ENCODE measurements at regions not wholly inside any gene's neighbourhood (a gene's known extent, or its start where the extent isn't known, plus 50 kb on each side); places are given as distances from the start of the nearest gene placed in this dataset.

DNA sequence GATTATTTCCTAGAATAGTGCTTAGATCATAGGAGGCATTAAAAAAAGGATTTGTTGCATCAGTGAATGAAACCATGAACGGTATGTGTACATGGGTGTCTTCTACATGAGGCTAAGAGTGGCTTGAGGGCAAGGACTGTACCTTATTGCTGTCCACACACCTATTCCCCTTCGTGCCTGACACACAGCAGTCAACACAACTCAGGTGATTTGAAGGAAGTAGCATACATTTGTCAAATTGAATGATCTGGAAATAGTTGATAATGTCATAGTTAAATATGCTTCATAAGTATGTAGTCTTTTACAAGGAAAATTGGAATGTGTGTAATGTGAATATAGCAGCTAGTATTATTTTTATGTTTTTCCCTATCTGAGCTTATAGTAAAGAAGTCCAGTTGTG, 189.0 kb upstream of the DAB1 start:
- ATAC-seq (replicated peaks in 6 of 8), result no peak
- Histone ChIP-seq H3K27ac (no peak overlapping the region), H3K4me1 (replicated peaks in 1 of 2) (no peaks in the 10 kb centered on the region), H3K4me3 (no peak overlapping the region)
- 17 to 92% (median 83%) methylated on average over 1 to 2 of the region's 2 CpGs; no CpG with 5 or more reads in 2 of the 10 experiments for WGBS, 10 experiments
- in situ Hi-C loops (cut with MboI; ENCODE audit: low pct_unique_long_range_greater_than_20kb in 2 of 9, low sequenced_read_pairs in 9 of 9, unreplicated experiment in 9 of 9), result no loop called here

DNA sequence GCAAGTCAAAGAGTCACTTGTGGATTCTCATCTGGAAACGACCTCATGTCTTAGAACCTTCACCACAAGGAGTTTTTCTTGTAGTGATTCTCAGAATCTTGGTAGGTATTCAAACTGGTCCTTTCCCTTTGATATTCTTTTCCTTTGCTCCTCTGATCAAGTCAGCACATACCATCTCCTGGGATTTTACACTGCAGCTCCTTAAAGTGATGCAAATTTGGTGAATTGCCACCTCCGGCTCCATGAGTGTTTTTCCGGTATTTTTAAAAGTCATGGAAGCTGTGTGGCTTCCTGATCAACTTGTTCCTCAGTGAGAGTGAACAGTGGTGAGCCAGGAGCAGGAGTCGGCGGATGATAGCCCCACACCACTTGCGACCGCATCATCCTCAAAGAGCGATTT, 182.1 kb upstream of the DAB1 start:
- H3K27ac ChIP-seq, result no peak overlapping the region
- H3K4me3 ChIP-seq, result no peak overlapping the region
- no peak for ATAC-seq (replicated peaks in 6 of 8)
- H3K4me1 ChIP-seq (replicated peaks in 1 of 2), result peaks cover 0 to 10% of the 10 kb centered on the region in 2 donors
- in situ Hi-C loops (cut with MboI; ENCODE audit: low pct_unique_long_range_greater_than_20kb in 2 of 9, low sequenced_read_pairs in 9 of 9, unreplicated experiment in 9 of 9), result no loop called here
- WGBS, 10 experiments, result 20 to 100% (median 57%) methylated on average over 1 to 8 of the region's 8 CpGs; no CpG with 5 or more reads in 1 of the 10 experiments

- Histone ChIP-seq H3K4me3 (no peak overlapping the region), H3K4me1 (replicated peaks in 1 of 2) (peaks cover 17 to 32% of the 10 kb centered on the region in 2 donors), H3K27ac (no peak overlapping the region)
- in situ Hi-C loops (cut with MboI; ENCODE audit: low pct_unique_long_range_greater_than_20kb in 2 of 9, low sequenced_read_pairs in 9 of 9, unreplicated experiment in 9 of 9), result no loop called here
- ATAC-seq (replicated peaks in 6 of 8), result peak in 6 of 8 experiments; percentile 13 to 78 (median 42)
- WGBS, 10 experiments, result 0 to 89% (median 57%) methylated on average over 1 to 5 of the region's 6 CpGs; no CpG with 5 or more reads in 3 of the 10 experiments
Observed at GRCh38 chr1:57603696-57604095, 179.8 kb upstream of the DAB1 start.

GRCh38 chr1:57600424-57600823, 176.6 kb upstream of the DAB1 start:
- 0 to 100% (median 23%) methylated on average over 1 to 3 of the region's 3 CpGs; no CpG with 5 or more reads in 1 of the 10 experiments for WGBS, 10 experiments
- peak in 3 of 8 experiments; percentile 45 to 65 (median 63) for ATAC-seq (replicated peaks in 6 of 8)
- Histone ChIP-seq H3K4me1 (replicated peaks in 1 of 2) (peaks cover 25 to 44% of the 10 kb centered on the region in 2 donors), H3K27ac (no peak overlapping the region), H3K4me3 (no peak overlapping the region)
- in situ Hi-C loops (cut with MboI; ENCODE audit: low pct_unique_long_range_greater_than_20kb in 2 of 9, low sequenced_read_pairs in 9 of 9, unreplicated experiment in 9 of 9), result no loop called here

DNA sequence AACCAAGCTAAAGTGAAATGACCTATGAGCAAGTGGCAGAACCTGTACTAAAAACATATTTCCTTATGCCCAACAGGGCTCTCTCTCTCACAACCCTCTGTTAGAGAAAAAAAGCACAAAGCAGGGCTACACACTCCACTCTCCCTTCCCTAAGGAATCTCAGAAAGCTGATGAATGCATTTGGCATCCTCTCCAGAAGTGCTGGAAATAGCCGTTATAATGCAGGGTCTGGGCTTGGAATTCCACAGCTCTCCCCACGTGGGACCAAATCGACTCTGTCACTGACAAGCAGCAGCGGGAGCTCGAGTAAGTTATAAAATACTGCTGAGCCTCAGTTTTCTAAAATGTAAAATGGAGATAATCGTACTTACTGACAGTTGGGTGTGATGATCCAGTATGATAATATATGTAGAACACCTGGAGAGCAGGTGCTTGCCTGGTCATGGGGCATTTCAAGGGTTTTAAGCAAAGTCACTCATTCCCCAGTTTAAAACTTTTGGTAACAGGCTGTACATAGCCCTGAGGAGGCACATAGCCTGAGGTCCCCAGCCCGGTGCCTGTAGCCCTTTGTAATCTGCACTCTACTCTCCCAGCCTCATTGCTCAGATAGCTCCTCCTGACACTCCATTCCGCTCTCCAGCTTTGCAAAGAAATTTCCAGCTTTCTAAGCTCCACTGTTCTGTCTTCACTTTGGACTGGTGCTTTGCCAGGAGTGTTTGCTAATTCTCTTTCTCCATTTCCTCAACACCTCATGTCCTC, 175.6 kb upstream of the DAB1 start:
- in situ Hi-C loops (cut with MboI; ENCODE audit: low pct_unique_long_range_greater_than_20kb in 2 of 9, low sequenced_read_pairs in 9 of 9, unreplicated experiment in 9 of 9), result no loop called here
- ATAC-seq (replicated peaks in 6 of 8), result peak; percentile 26 to 88 (median 82)
- Histone ChIP-seq H3K4me1 (replicated peaks in 1 of 2) (peaks cover 25 to 44% of the 10 kb centered on the region in 2 donors), H3K27ac (peak overlapping the region in 1 of 2 donors; percentile 29), H3K4me3 (no peak overlapping the region)
- 0 to 43% (median 25%) methylated on average over 1 to 8 of the region's 8 CpGs for WGBS, 10 experiments

DNA sequence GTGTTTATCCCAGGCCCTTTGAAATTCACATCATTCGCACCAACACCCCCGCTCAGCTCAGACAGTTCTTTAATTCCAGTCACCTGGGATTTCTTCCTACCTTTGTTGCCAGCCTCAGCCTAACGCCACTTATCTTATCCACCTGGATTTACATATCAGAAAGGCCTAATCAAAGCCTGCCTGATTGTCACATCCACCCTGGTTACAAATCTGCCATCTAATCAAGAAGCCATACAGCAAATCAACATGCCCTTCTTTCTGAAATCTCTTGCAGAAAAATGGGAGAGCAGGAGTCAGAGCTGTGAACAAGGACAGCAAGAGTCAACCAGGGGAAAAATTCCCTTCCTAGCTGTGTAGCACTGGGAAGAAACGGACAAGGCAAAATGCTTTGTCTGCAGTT, 173.2 kb upstream of the DAB1 start:
- in situ Hi-C loops (cut with MboI; ENCODE audit: low pct_unique_long_range_greater_than_20kb in 2 of 9, low sequenced_read_pairs in 9 of 9, unreplicated experiment in 9 of 9), result no loop called here
- Histone ChIP-seq H3K4me1 (replicated peaks in 1 of 2) (peaks cover 25 to 36% of the 10 kb centered on the region in 2 donors), H3K4me3 (no peak overlapping the region), H3K27ac (no peak overlapping the region)
- 40 to 84% (median 69%) methylated on average over 1 to 4 of the region's 4 CpGs; no CpG with 5 or more reads in 2 of the 10 experiments for WGBS, 10 experiments
- no peak for ATAC-seq (replicated peaks in 6 of 8)

- peak in 3 of 8 experiments; percentile 65 to 91 (median 77) for ATAC-seq (replicated peaks in 6 of 8)
- in situ Hi-C loops (cut with MboI; ENCODE audit: low pct_unique_long_range_greater_than_20kb in 2 of 9, low sequenced_read_pairs in 9 of 9, unreplicated experiment in 9 of 9), result no loop called here
- 8 to 91% (median 87%) methylated on average over 2 to 4 of the region's 4 CpGs; no CpG with 5 or more reads in 3 of the 10 experiments for WGBS, 10 experiments
- H3K4me3 ChIP-seq, result no peak overlapping the region
- no peak overlapping the region for H3K27ac ChIP-seq
- peaks cover 11 to 15% of the 10 kb centered on the region in 2 donors for H3K4me1 ChIP-seq (replicated peaks in 1 of 2)
Observed at GRCh38 chr1:57594002-57594401, 170.1 kb upstream of the DAB1 start.

DNA sequence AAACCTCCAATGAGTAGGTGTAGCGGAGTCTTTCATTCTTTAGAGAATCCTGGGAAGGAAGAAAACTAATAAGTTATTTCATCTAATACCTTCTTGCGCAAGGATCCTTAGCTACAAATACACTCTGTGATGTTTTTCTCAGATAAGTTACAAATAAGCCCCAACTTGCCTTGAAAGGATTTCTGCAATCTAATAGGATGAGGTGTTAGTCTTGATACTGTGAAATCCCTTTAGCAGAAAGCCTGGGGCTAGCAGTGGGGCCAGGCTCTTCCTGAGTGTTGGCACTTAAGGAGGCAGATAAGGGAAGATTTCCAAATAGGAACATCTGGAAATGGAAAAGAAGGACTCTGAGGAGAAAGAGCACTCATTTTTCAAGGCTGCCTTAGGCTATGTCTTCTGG, 168.0 kb upstream of the DAB1 start:
- Histone ChIP-seq H3K4me3 (no peak overlapping the region), H3K27ac (no peak overlapping the region), H3K4me1 (replicated peaks in 1 of 2) (peaks cover under 1 to 3% of the 10 kb centered on the region in 2 donors)
- WGBS, 10 experiments, result 93 to 100% (median 100%) methylated on average over 1 to 2 of the region's 2 CpGs; no CpG with 5 or more reads in 4 of the 10 experiments
- ATAC-seq (replicated peaks in 6 of 8), result no peak
- in situ Hi-C loops (cut with MboI; ENCODE audit: low pct_unique_long_range_greater_than_20kb in 2 of 9, low sequenced_read_pairs in 9 of 9, unreplicated experiment in 9 of 9), result no loop called here

DNA sequence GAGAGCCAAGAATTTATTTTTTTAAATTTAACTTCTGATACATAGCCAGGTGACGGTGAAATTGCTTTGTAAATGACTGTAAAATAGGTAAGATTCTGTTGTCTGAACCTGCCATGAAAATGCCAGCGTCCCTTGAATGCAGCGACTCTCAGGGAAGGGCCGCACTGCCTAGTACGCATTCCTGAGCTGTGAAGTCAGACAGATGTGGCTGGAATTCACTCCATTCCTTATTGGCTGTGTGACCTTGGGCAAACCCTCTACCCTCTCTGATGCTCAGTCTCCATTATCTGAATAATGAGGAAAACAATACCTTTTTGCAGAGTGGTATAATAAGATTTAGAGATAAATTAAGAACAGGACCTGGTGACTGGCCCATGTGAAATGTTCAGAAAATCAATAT, 167.1 kb upstream of the DAB1 start:
- WGBS, 10 experiments, result 70 to 96% (median 92%) methylated on average over 3 to 5 of the region's 5 CpGs; no CpG with 5 or more reads in 2 of the 10 experiments
- no peak overlapping the region for H3K27ac ChIP-seq
- H3K4me1 ChIP-seq (replicated peaks in 1 of 2), result no peaks in the 10 kb centered on the region
- in situ Hi-C loops (cut with MboI; ENCODE audit: low pct_unique_long_range_greater_than_20kb in 2 of 9, low sequenced_read_pairs in 9 of 9, unreplicated experiment in 9 of 9), result no loop called here
- ATAC-seq (replicated peaks in 6 of 8), result no peak
- H3K4me3 ChIP-seq, result no peak overlapping the region

DNA sequence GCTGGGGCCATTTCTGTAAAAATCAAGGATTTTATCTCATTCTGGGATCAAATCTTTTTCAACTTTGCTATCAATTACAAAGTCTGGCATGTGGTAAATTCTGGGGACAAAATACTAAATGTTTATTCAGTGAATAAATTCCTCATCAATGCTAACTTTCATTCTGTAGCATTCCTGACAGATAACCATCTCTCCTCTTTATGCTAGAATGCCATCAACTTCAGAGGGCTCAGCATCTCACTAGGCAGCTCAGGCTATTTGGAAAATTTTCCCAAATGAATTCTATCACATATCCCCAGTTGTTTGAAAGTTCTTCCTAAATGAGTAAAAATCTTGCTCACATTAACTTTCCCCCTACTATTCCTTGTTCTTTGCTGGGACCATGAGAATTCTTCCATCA, 163.0 kb upstream of the DAB1 start:
- in situ Hi-C loops (cut with MboI; ENCODE audit: low pct_unique_long_range_greater_than_20kb in 2 of 9, low sequenced_read_pairs in 9 of 9, unreplicated experiment in 9 of 9), result no loop called here
- Histone ChIP-seq H3K4me1 (replicated peaks in 1 of 2) (no peaks in the 10 kb centered on the region), H3K4me3 (no peak overlapping the region), H3K27ac (no peak overlapping the region)
- no peak for ATAC-seq (replicated peaks in 6 of 8)

DNA sequence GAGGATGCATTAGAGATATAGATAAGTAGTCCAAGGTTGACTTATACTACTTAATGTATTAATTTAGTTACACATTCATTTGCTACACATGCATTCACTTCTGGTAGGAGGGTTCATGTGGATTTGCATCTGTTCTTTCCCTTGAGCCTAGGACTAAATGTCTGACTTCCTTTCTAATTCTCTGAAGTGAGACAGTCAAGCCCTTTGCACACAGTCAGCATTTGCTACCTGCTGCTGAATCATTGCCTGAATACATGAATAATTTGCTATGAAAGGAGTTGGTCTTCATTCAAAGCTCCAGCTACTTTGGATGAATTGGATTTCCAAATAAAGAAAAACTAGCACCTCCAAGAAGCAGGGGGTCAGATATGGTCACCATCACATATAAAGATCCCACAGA, 154.8 kb upstream of the DAB1 start:
- ATAC-seq (replicated peaks in 6 of 8), result peak in 2 of 8 experiments; percentile 59 to 65
- in situ Hi-C loops (cut with MboI; ENCODE audit: low pct_unique_long_range_greater_than_20kb in 2 of 9, low sequenced_read_pairs in 9 of 9, unreplicated experiment in 9 of 9), result no loop called here
- H3K27ac ChIP-seq, result no peak overlapping the region
- peaks cover 0 to 4% of the 10 kb centered on the region in 2 donors for H3K4me1 ChIP-seq (replicated peaks in 1 of 2)
- H3K4me3 ChIP-seq, result no peak overlapping the region

GRCh38 chr1:57578099-57578498, 154.2 kb upstream of the DAB1 start:
- Histone ChIP-seq H3K27ac (no peak overlapping the region), H3K4me3 (no peak overlapping the region), H3K4me1 (replicated peaks in 1 of 2) (peaks cover 0 to 4% of the 10 kb centered on the region in 2 donors)
- in situ Hi-C loops (cut with MboI; ENCODE audit: low pct_unique_long_range_greater_than_20kb in 2 of 9, low sequenced_read_pairs in 9 of 9, unreplicated experiment in 9 of 9), result no loop called here
- 50 to 94% (median 93%) methylated on average over 1 to 2 of the region's 2 CpGs; no CpG with 5 or more reads in 7 of the 10 experiments for WGBS, 10 experiments
- ATAC-seq (replicated peaks in 6 of 8), result peak in 1 of 8 experiments; percentile 18

GRCh38 chr1:57576756-57577155, 152.9 kb upstream of the DAB1 start:
- in situ Hi-C loops (cut with MboI; ENCODE audit: low pct_unique_long_range_greater_than_20kb in 2 of 9, low sequenced_read_pairs in 9 of 9, unreplicated experiment in 9 of 9), result no loop called here
- Histone ChIP-seq H3K4me3 (no peak overlapping the region), H3K4me1 (replicated peaks in 1 of 2) (peaks cover 0 to 4% of the 10 kb centered on the region in 2 donors), H3K27ac (no peak overlapping the region)
- WGBS, 10 experiments, result 27 to 91% (median 71%) methylated on average over 2 to 6 of the region's 6 CpGs; no CpG with 5 or more reads in 1 of the 10 experiments
- peak in 3 of 8 experiments; percentile 43 to 81 (median 71) for ATAC-seq (replicated peaks in 6 of 8)

GRCh38 chr1:57572016-57572415, 148.2 kb upstream of the DAB1 start:
- 63 to 100% (median 95%) methylated on average over 1 to 4 of the region's 4 CpGs; no CpG with 5 or more reads in 1 of the 10 experiments for WGBS, 10 experiments
- in situ Hi-C loops (cut with MboI; ENCODE audit: low pct_unique_long_range_greater_than_20kb in 2 of 9, low sequenced_read_pairs in 9 of 9, unreplicated experiment in 9 of 9), result no loop called here
- no peak overlapping the region for H3K4me3 ChIP-seq
- peaks cover 0 to 4% of the 10 kb centered on the region in 2 donors for H3K4me1 ChIP-seq (replicated peaks in 1 of 2)
- H3K27ac ChIP-seq, result no peak overlapping the region
- ATAC-seq (replicated peaks in 6 of 8), result no peak

Data from motor neuron (in vitro differentiated cells).